ENCODE measurements at regions not wholly inside any gene's neighbourhood (a gene's known extent, or its start where the extent isn't known, plus 50 kb on each side); places are given as distances from the start of the nearest gene placed in this dataset.
A peak's percentile ranks its signal among the peaks of the same experiment; 100 is the strongest.

GRCh38 chr7:92973293-92973731 is 136.9 kb upstream of the CDK6 start:
- Histone ChIP-seq H3K27me3 (ENCODE audit: control insufficient read depth in 3 of 3, insufficient read depth in 3 of 3, low read length in 3 of 3) (no peaks in the 10 kb centered on the region), H3K4me3 (ENCODE audit: low read depth in 1 of 3, low read length in 3 of 3) (no peak overlapping the region), H3K9me3 (ENCODE audit: control insufficient read depth in 2 of 2, insufficient read depth in 1 of 2, low read depth in 1 of 2, low read length in 1 of 2) (peaks cover 4 to 7% of the 10 kb centered on the region in 2 donors), H3K27ac (ENCODE audit: low read depth in 1 of 3, low read length in 2 of 3) (no peak overlapping the region), H3K4me1 (ENCODE audit: control insufficient read depth in 3 of 3, insufficient read depth in 2 of 3, low read depth in 1 of 3, low read length in 2 of 3) (no peaks in the 10 kb centered on the region), H3K36me3 (ENCODE audit: control insufficient read depth in 3 of 3, insufficient read depth in 2 of 3, low read depth in 1 of 3, low read length in 3 of 3) (no peaks in the 10 kb centered on the region)
- DNase-seq: no peak
- no peak for FAIRE-seq

- Histone ChIP-seq H3K9me3 (ENCODE audit: control insufficient read depth in 2 of 2, insufficient read depth in 1 of 2, low read depth in 1 of 2, low read length in 1 of 2) (peaks cover 4 to 7% of the 10 kb centered on the region in 2 donors), H3K4me1 (ENCODE audit: control insufficient read depth in 3 of 3, insufficient read depth in 2 of 3, low read depth in 1 of 3, low read length in 2 of 3) (no peaks in the 10 kb centered on the region), H3K4me3 (ENCODE audit: low read depth in 1 of 3, low read length in 3 of 3) (no peak overlapping the region), H3K27ac (ENCODE audit: low read depth in 1 of 3, low read length in 2 of 3) (no peak overlapping the region), H3K27me3 (ENCODE audit: control insufficient read depth in 3 of 3, insufficient read depth in 3 of 3, low read length in 3 of 3) (no peaks in the 10 kb centered on the region), H3K36me3 (ENCODE audit: control insufficient read depth in 3 of 3, insufficient read depth in 2 of 3, low read depth in 1 of 3, low read length in 3 of 3) (no peaks in the 10 kb centered on the region)
- DNase-seq (no peak), FAIRE-seq (no peak)
- WGBS, 3 donors: 88 to 92% (median 91%) methylated on average over 3 of the region's 3 CpGs
These were observed 136.1 kb upstream of the CDK6 start for GRCh38 chr7:92972441-92972840.

- Histone ChIP-seq H3K27ac (ENCODE audit: low read depth in 1 of 3, low read length in 2 of 3) (no peak overlapping the region), H3K4me1 (ENCODE audit: control insufficient read depth in 3 of 3, insufficient read depth in 2 of 3, low read depth in 1 of 3, low read length in 2 of 3) (no peaks in the 10 kb centered on the region), H3K9me3 (ENCODE audit: control insufficient read depth in 2 of 2, insufficient read depth in 1 of 2, low read depth in 1 of 2, low read length in 1 of 2) (peaks cover 0 to 3% of the 10 kb centered on the region in 2 donors), H3K27me3 (ENCODE audit: control insufficient read depth in 3 of 3, insufficient read depth in 3 of 3, low read length in 3 of 3) (no peaks in the 10 kb centered on the region), H3K36me3 (ENCODE audit: control insufficient read depth in 3 of 3, insufficient read depth in 2 of 3, low read depth in 1 of 3, low read length in 3 of 3) (no peaks in the 10 kb centered on the region), H3K4me3 (ENCODE audit: low read depth in 1 of 3, low read length in 3 of 3) (no peak overlapping the region)
- WGBS, 3 donors: 75 to 83% (median 83%) methylated on average over 3 of the region's 3 CpGs
- DNase-seq (no peak), FAIRE-seq (no peak)
These were observed 132.7 kb upstream of the CDK6 start for GRCh38 chr7:92969061-92969460.

GRCh38 chr7:92968502-92968901 is 132.1 kb upstream of the CDK6 start:
- no peaks in the 10 kb centered on the region for H3K4me1 ChIP-seq (ENCODE audit: control insufficient read depth in 3 of 3, insufficient read depth in 2 of 3, low read depth in 1 of 3, low read length in 2 of 3)
- no peak for FAIRE-seq

GRCh38 chr7:92967238-92967637 is 130.9 kb upstream of the CDK6 start:
- H3K36me3 ChIP-seq (ENCODE audit: control insufficient read depth in 3 of 3, insufficient read depth in 2 of 3, low read depth in 1 of 3, low read length in 3 of 3): no peaks in the 10 kb centered on the region
- H3K27me3 ChIP-seq (ENCODE audit: control insufficient read depth in 3 of 3, insufficient read depth in 3 of 3, low read length in 3 of 3): no peaks in the 10 kb centered on the region
- no peak overlapping the region for H3K4me3 ChIP-seq (ENCODE audit: low read depth in 1 of 3, low read length in 3 of 3)
- no peak for FAIRE-seq
- H3K4me1 ChIP-seq (ENCODE audit: control insufficient read depth in 3 of 3, insufficient read depth in 2 of 3, low read depth in 1 of 3, low read length in 2 of 3): no peaks in the 10 kb centered on the region
- no peak overlapping the region for H3K27ac ChIP-seq (ENCODE audit: low read depth in 1 of 3, low read length in 2 of 3)
- no peak for DNase-seq
- H3K9me3 ChIP-seq (ENCODE audit: control insufficient read depth in 2 of 2, insufficient read depth in 1 of 2, low read depth in 1 of 2, low read length in 1 of 2): peaks cover 0 to 3% of the 10 kb centered on the region in 2 donors

More at GRCh38 chr7:92968502-92968901, 132.1 kb upstream of the CDK6 start:
- Histone ChIP-seq H3K27ac (ENCODE audit: low read depth in 1 of 3, low read length in 2 of 3) (no peak overlapping the region), H3K4me3 (ENCODE audit: low read depth in 1 of 3, low read length in 3 of 3) (no peak overlapping the region), H3K9me3 (ENCODE audit: control insufficient read depth in 2 of 2, insufficient read depth in 1 of 2, low read depth in 1 of 2, low read length in 1 of 2) (peaks cover 0 to 3% of the 10 kb centered on the region in 2 donors), H3K27me3 (ENCODE audit: control insufficient read depth in 3 of 3, insufficient read depth in 3 of 3, low read length in 3 of 3) (no peaks in the 10 kb centered on the region), H3K36me3 (ENCODE audit: control insufficient read depth in 3 of 3, insufficient read depth in 2 of 3, low read depth in 1 of 3, low read length in 3 of 3) (no peaks in the 10 kb centered on the region)
- WGBS, 3 donors: 77 to 89% (median 81%) methylated on average over 1 of the region's 1 CpG
- no peak for DNase-seq

GRCh38 chr7:92964141-92964540 is 127.8 kb upstream of the CDK6 start:
- Histone ChIP-seq H3K4me3 (ENCODE audit: low read depth in 1 of 3, low read length in 3 of 3) (no peak overlapping the region), H3K27me3 (ENCODE audit: control insufficient read depth in 3 of 3, insufficient read depth in 3 of 3, low read length in 3 of 3) (no peaks in the 10 kb centered on the region), H3K27ac (ENCODE audit: low read depth in 1 of 3, low read length in 2 of 3) (no peak overlapping the region), H3K9me3 (ENCODE audit: control insufficient read depth in 2 of 2, insufficient read depth in 1 of 2, low read depth in 1 of 2, low read length in 1 of 2) (no peaks in the 10 kb centered on the region), H3K36me3 (ENCODE audit: control insufficient read depth in 3 of 3, insufficient read depth in 2 of 3, low read depth in 1 of 3, low read length in 3 of 3) (no peaks in the 10 kb centered on the region), H3K4me1 (ENCODE audit: control insufficient read depth in 3 of 3, insufficient read depth in 2 of 3, low read depth in 1 of 3, low read length in 2 of 3) (no peaks in the 10 kb centered on the region)
- no peak for FAIRE-seq
- DNase-seq: no peak
- WGBS, 3 donors: 75 to 80% (median 78%) methylated on average over 4 of the region's 4 CpGs

GRCh38 chr7:92963566-92963965 is 127.2 kb upstream of the CDK6 start:
- H3K27ac ChIP-seq (ENCODE audit: low read depth in 1 of 3, low read length in 2 of 3): no peak overlapping the region
- no peaks in the 10 kb centered on the region for H3K27me3 ChIP-seq (ENCODE audit: control insufficient read depth in 3 of 3, insufficient read depth in 3 of 3, low read length in 3 of 3)
- DNase-seq: peak in 1 of 2 donors; percentile 29
- H3K9me3 ChIP-seq (ENCODE audit: control insufficient read depth in 2 of 2, insufficient read depth in 1 of 2, low read depth in 1 of 2, low read length in 1 of 2): no peaks in the 10 kb centered on the region
- H3K4me3 ChIP-seq (ENCODE audit: low read depth in 1 of 3, low read length in 3 of 3): no peak overlapping the region
- H3K4me1 ChIP-seq (ENCODE audit: control insufficient read depth in 3 of 3, insufficient read depth in 2 of 3, low read depth in 1 of 3, low read length in 2 of 3): no peaks in the 10 kb centered on the region
- 26 to 63% (median 44%) methylated on average over 4 of the region's 4 CpGs for WGBS, 3 donors
- no peak for FAIRE-seq
- no peaks in the 10 kb centered on the region for H3K36me3 ChIP-seq (ENCODE audit: control insufficient read depth in 3 of 3, insufficient read depth in 2 of 3, low read depth in 1 of 3, low read length in 3 of 3)

- no peaks in the 10 kb centered on the region for H3K36me3 ChIP-seq (ENCODE audit: control insufficient read depth in 3 of 3, insufficient read depth in 2 of 3, low read depth in 1 of 3, low read length in 3 of 3)
- FAIRE-seq (no peak), DNase-seq (no peak)
- no peak overlapping the region for H3K4me3 ChIP-seq (ENCODE audit: low read depth in 1 of 3, low read length in 3 of 3)
- H3K27me3 ChIP-seq (ENCODE audit: control insufficient read depth in 3 of 3, insufficient read depth in 3 of 3, low read length in 3 of 3): no peaks in the 10 kb centered on the region
- no peak overlapping the region for H3K27ac ChIP-seq (ENCODE audit: low read depth in 1 of 3, low read length in 2 of 3)
- 70 to 91% (median 80%) methylated on average over 2 of the region's 2 CpGs for WGBS, 3 donors
- peaks cover 0 to 2% of the 10 kb centered on the region in 2 donors for H3K9me3 ChIP-seq (ENCODE audit: control insufficient read depth in 2 of 2, insufficient read depth in 1 of 2, low read depth in 1 of 2, low read length in 1 of 2)
- no peaks in the 10 kb centered on the region for H3K4me1 ChIP-seq (ENCODE audit: control insufficient read depth in 3 of 3, insufficient read depth in 2 of 3, low read depth in 1 of 3, low read length in 2 of 3)
These were observed 125.6 kb upstream of the CDK6 start for GRCh38 chr7:92961961-92962360.

- Histone ChIP-seq H3K4me3 (ENCODE audit: low read depth in 1 of 3, low read length in 3 of 3) (no peak overlapping the region), H3K27me3 (ENCODE audit: control insufficient read depth in 3 of 3, insufficient read depth in 3 of 3, low read length in 3 of 3) (no peaks in the 10 kb centered on the region), H3K27ac (ENCODE audit: low read depth in 1 of 3, low read length in 2 of 3) (no peak overlapping the region), H3K36me3 (ENCODE audit: control insufficient read depth in 3 of 3, insufficient read depth in 2 of 3, low read depth in 1 of 3, low read length in 3 of 3) (no peaks in the 10 kb centered on the region), H3K9me3 (ENCODE audit: control insufficient read depth in 2 of 2, insufficient read depth in 1 of 2, low read depth in 1 of 2, low read length in 1 of 2) (peaks cover 0 to 5% of the 10 kb centered on the region in 2 donors), H3K4me1 (ENCODE audit: control insufficient read depth in 3 of 3, insufficient read depth in 2 of 3, low read depth in 1 of 3, low read length in 2 of 3) (no peaks in the 10 kb centered on the region)
- DNase-seq: no peak
- WGBS, 3 donors: 92 to 94% (median 93%) methylated on average over 2 of the region's 2 CpGs
- no peak for FAIRE-seq
These were observed 120.2 kb upstream of the CDK6 start for GRCh38 chr7:92956575-92956974.
